K562 (cell line): ENCODE measurements at regions not wholly inside any gene's neighbourhood (a gene's known extent, or its start where the extent isn't known, plus 50 kb on each side); places are given as distances from the start of the nearest gene placed in this dataset.
A peak's percentile ranks its signal among the peaks of the same experiment; 100 is the strongest.

Experiments
- ATAC-seq: fragments of 200-7000 bp; cut with Tn5 transposase; 3 replicates; pipeline ENCODE4 v1.9.1; 2020; ENCODE audit warnings: moderate library complexity
- BruUV-seq: library from RNA; stranded (reverse); fragments of 400-500 nt; replicated peaks from 2 replicates; lab custom pipeline; 2021; lab: Mats Ljungman, UMichigan
- CTCF ChIA-PET: fragments of 300-600 bp; formaldehyde crosslinking; extraction: SDS; loops from one replicate; lab custom pipeline; 2021; ENCODE audit warnings: low intra/inter-chr PET ratio; lab: Yijun Ruan, JAX
- POLR2A ChIA-PET: fragments of 300-600, 350-650 bp; sonication (Branson Sonifier 250); formaldehyde crosslinking; extraction: SDS; loops from one replicate; lab custom pipeline; 2021; ENCODE audit warnings: antibody characterized with exemption, inconsistent platforms; lab: Yijun Ruan, JAX
- DNase-seq, 4 experiments: peaks; one replicate each; pipeline versions ENCODE4 v3.0.0 to v3.0.0-alpha.2; 2011 to 2018; ENCODE audit warnings: low spot score in 3 of 4, mixed read lengths in 3 of 4; ENCODE audit errors: extremely low read depth in 1 of 4
- FAIRE-seq: peaks from 2 replicates; lab custom pipeline; 2011; peaks lifted over from hg19 to GRCh38; lab: Jason Lieb, UNC
- H2AFZ ChIP-seq: 2 replicates; pipeline ENCODE4 v1.6.0; 2011; ENCODE audit warnings: low read depth, low read length, control low read depth, inconsistent platforms
- H3K27ac ChIP-seq: fragments of 200-600 bp; 3 replicates; pipeline ENCODE4 v1.8.0; 2011; ENCODE audit warnings: low read depth, mild to moderate bottlenecking, control low read depth, inconsistent platforms, low read length, moderate library complexity, mixed read lengths; ENCODE audit errors: extremely low read depth
- H3K27me3 ChIP-seq, 2 experiments: fragments of 300-600 bp in 1 of 2; 2 replicates in 1 of 2; 3 replicates in 1 of 2; pipeline versions ENCODE4 v1.6.0 to v1.8.0; 2011; ENCODE audit warnings: inconsistent platforms in 2 of 2, low read length in 2 of 2, mild to moderate bottlenecking in 1 of 2, mixed read lengths in 1 of 2, moderate library complexity in 1 of 2; ENCODE audit not compliant: control insufficient read depth in 2 of 2, insufficient read depth in 2 of 2
- H3K36me3 ChIP-seq: fragments of 300-600 bp; 3 replicates; pipeline ENCODE4 v1.8.0; 2011; ENCODE audit warnings: mild to moderate bottlenecking, low read length, inconsistent platforms; ENCODE audit not compliant: control insufficient read depth, insufficient read depth
- H3K4me1 ChIP-seq, 2 experiments: fragments of 200-600 bp in 1 of 2; replicated peaks in 1 of 2; 2 replicates in 1 of 2; 3 replicates in 1 of 2; pipeline versions ENCODE4 v1.5.1 to v1.8.0; 2011; ENCODE audit warnings: inconsistent platforms in 2 of 2, low read length in 2 of 2, mild to moderate bottlenecking in 1 of 2, mixed read lengths in 1 of 2, moderate library complexity in 1 of 2; ENCODE audit not compliant: control insufficient read depth in 2 of 2, insufficient read depth in 2 of 2
- H3K4me2 ChIP-seq: 2 replicates; pipeline ENCODE4 v1.6.1; 2011; ENCODE audit warnings: low read length, control low read depth, inconsistent platforms, mixed read lengths; ENCODE audit not compliant: insufficient read depth
- H3K4me3 ChIP-seq: fragments of 200-600 bp; sonication (generic), shearing (Covaris generic); 2 replicates; pipeline ENCODE4 v1.5.1; 2016; ENCODE audit warnings: control low read depth, inconsistent platforms
- H3K79me2 ChIP-seq: fragments of 200-600 bp; 3 replicates; pipeline ENCODE4 v1.8.0; 2011; ENCODE audit warnings: low read length, inconsistent platforms; ENCODE audit not compliant: control insufficient read depth, insufficient read depth
- H3K9ac ChIP-seq, 2 experiments: 2 replicates each; pipeline versions ENCODE4 v1.6.0 to v1.6.1; 2011; ENCODE audit warnings: low read depth in 2 of 2, low read length in 2 of 2, control low read depth in 1 of 2, inconsistent platforms in 1 of 2, mild to moderate bottlenecking in 1 of 2, mixed read lengths in 1 of 2; ENCODE audit not compliant: insufficient read depth in 1 of 2
- H3K9me1 ChIP-seq: one replicate; pipeline ENCODE4 v1.6.0; 2011; ENCODE audit warnings: inconsistent platforms, mild to moderate bottlenecking, low read length, moderate library complexity; ENCODE audit not compliant: control insufficient read depth, insufficient read depth
- H3K9me3 ChIP-seq: replicated peaks from 2 replicates; pipeline ENCODE4 v1.5.1; 2011; ENCODE audit warnings: low read depth, low read length, inconsistent platforms; ENCODE audit not compliant: control insufficient read depth, insufficient read depth
- H4K20me1 ChIP-seq: replicated peaks from 2 replicates; pipeline ENCODE4 v1.6.1; 2011; ENCODE audit warnings: low read length, inconsistent platforms, mixed read lengths; ENCODE audit not compliant: control insufficient read depth, insufficient read depth
- C11orf30 ChIP-seq: fragments of 450-650 bp; IDR thresholded peaks from 2 replicates; pipeline ENCODE4 v1.6.1; 2016; ENCODE audit warnings: low read depth, mild to moderate bottlenecking
- CBX1 ChIP-seq: sonication (generic); IDR thresholded peaks from 2 replicates; pipeline ENCODE4 v1.6.1; 2016; ENCODE audit warnings: antibody characterized with exemption, low read depth, mild to moderate bottlenecking
- DIDO1 ChIP-seq: fragments of 450-650 bp; IDR thresholded peaks from 2 replicates; pipeline ENCODE4 v1.6.1; 2016; ENCODE audit warnings: low read depth, missing biosample characterization, missing genetic modification characterization
- HDAC8 ChIP-seq: fragments of 450-650 bp; IDR thresholded peaks from 2 replicates; pipeline ENCODE4 v1.6.1; 2016; ENCODE audit warnings: mild to moderate bottlenecking, missing genetic modification characterization, moderate library complexity, missing compliant biosample characterization
- JUNB ChIP-seq: fragments of 450-650 bp; formaldehyde crosslinking; conservative IDR thresholded peaks from 2 replicates; pipeline ENCODE4 v1.4.0; 2020; ENCODE audit warnings: mild to moderate bottlenecking
- POLR3G ChIP-seq: IDR thresholded peaks from 2 replicates; pipeline ENCODE4 v1.6.1; 2011; ENCODE audit not compliant: insufficient read length, insufficient replicate concordance; ENCODE audit errors: extremely low read depth
- PPARD ChIP-seq: fragments of 250-450 bp; sonication (Bioruptor Pico); IDR thresholded peaks from 2 replicates; pipeline ENCODE4 v1.8.0; 2022; ENCODE audit warnings: inconsistent platforms, mild to moderate bottlenecking, moderate library complexity
- RBM17 ChIP-seq: fragments of 200-400 bp; formaldehyde crosslinking; IDR thresholded peaks from 2 replicates; pipeline ENCODE4 v1.6.1; 2017; ENCODE audit warnings: low read depth, mild to moderate bottlenecking, low read length, borderline replicate concordance
- SETDB1 ChIP-seq: IDR thresholded peaks from one replicate; pipeline ENCODE4 v1.6.1; 2012; ENCODE audit warnings: low read length, control low read depth, inconsistent platforms
- SMAD1 ChIP-seq: fragments of 150-350 bp; IDR thresholded peaks from 2 replicates; pipeline ENCODE4 v1.6.1; 2014; ENCODE audit warnings: low read length, low read depth; ENCODE audit not compliant: partially characterized antibody
- SNRNP70 ChIP-seq: fragments of 200-400 bp; formaldehyde crosslinking; optimal IDR thresholded peaks from 2 replicates; pipeline ENCODE3; 2017; ENCODE audit warnings: low read depth, low read length
- VEZF1 ChIP-seq: fragments of 200-800 bp; sonication (Bioruptor generic); IDR thresholded peaks from 2 replicates; pipeline ENCODE4 v1.6.1; 2017; ENCODE audit warnings: missing genetic modification characterization, missing compliant biosample characterization
- ZEB2 ChIP-seq: fragments of 450-650 bp; IDR thresholded peaks from 2 replicates; pipeline ENCODE4 v1.6.1; 2016
- ZNF282 ChIP-seq: sonication (generic); formaldehyde crosslinking; IDR thresholded peaks from 2 replicates; pipeline ENCODE4 v1.8.1; 2023; ENCODE audit warnings: missing genetic modification reagents
- ZNF316 ChIP-seq: fragments of 450-650 bp; IDR thresholded peaks from 2 replicates; pipeline ENCODE4 v1.6.1; 2016
- ZNF551 ChIP-seq: fragments of 250-450 bp; sonication (Bioruptor Pico); IDR thresholded peaks from 2 replicates; pipeline ENCODE4 v1.5.0; 2021; ENCODE audit warnings: mild to moderate bottlenecking, moderate library complexity
- ZSCAN29 ChIP-seq: fragments of 450-650 bp; IDR thresholded peaks from 2 replicates; pipeline ENCODE4 v1.6.1; 2017
- WGBS: fragments of 100-300 bp; shearing (Covaris generic); methylation state at CpG from one replicate; pipeline ENCODE4 v1.1.6; 2016; ENCODE audit warnings: low coverage, mixed read lengths; ENCODE audit not compliant: insufficient coverage; ENCODE audit errors: missing lambda C conversion rate; 5-methylcytosine and 5-hydroxymethylcytosine counted together
- in situ Hi-C: fragments of 300-500 bp; cut with MboI; formaldehyde crosslinking; loops from 4 replicates; pipeline ENCODE4 v1.15.0; 2018; ENCODE audit warnings: inconsistent platforms, mixed read lengths
- intact Hi-C: fragments of 100-400 bp; cut with micrococcal nuclease; formaldehyde crosslinking; loops from 2 replicates; pipeline ENCODE4 v1.14.2; 2022
- TF ChIP-seq, protein P1 (sequence below): fragments of 450-650 bp; formaldehyde crosslinking; IDR thresholded peaks from 2 replicates; pipeline ENCODE4 v1.4.0; 2020; ENCODE audit warnings: mild to moderate bottlenecking

GRCh38 chr1:67935560-67935959, 102.3 kb upstream of the GNG12 start:
- Histone ChIP-seq H3K27ac (no peak overlapping the region), H3K4me3 (no peak overlapping the region), H3K79me2 (no peaks in the 10 kb centered on the region), H3K9me3 (no peaks in the 10 kb centered on the region), H3K4me2 (no peak overlapping the region), H2AFZ (no peak overlapping the region), H3K4me1 (no peaks in the 10 kb centered on the region; a peak in 1 of 5 replicates), H3K9me1 (no peaks in the 10 kb centered on the region), H4K20me1 (no peaks in the 10 kb centered on the region), H3K36me3 (no peaks in the 10 kb centered on the region), H3K27me3 (no peaks in the 10 kb centered on the region), H3K9ac (no peak overlapping the region)
- TF ChIP-seq SNRNP70 (no peak), ZNF551 (CRISPR knock-in tag) (no peak), JUNB (CRISPR knock-in tag) (no peak), ZEB2 (no peak), CBX1 (no peak), POLR3G (no peak)
- ATAC-seq: no peak
- in situ Hi-C loops (no loop called here), intact Hi-C loops (no loop called here)
- 19% methylated on average over 1 of the region's 1 CpG for WGBS
- no peak for DNase-seq
- CTCF ChIA-PET: no interaction called here
- BruUV-seq: no TSS peak
- POLR2A ChIA-PET: interaction anchor here (1.2 to 1.5 kb wide), 2 partner anchors 14 to 16 kb away, joined by 3 to 4 read pairs; no protein-coding TSS in a partner anchor
- FAIRE-seq: no peak

DNA sequence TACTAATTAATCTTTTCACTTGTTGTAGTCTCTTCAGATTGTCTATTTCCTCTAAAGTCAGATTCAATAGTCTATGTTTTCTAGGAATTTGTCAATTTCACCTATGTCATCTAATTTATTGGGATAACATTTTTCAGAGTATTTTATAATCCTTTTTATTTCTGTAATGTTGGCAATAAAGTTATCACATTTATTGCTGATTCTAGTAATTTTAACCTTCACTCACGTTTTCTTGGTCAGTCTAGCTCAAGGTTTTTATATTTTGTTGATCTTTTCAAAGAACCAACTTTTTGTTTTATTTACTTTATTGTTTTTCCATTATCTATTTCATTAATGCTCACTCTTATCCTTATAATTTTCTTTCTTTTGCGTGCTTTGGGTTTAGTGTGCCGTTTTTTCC, 97.9 kb upstream of the GNG12 start:
- Histone ChIP-seq H3K36me3 (no peaks in the 10 kb centered on the region), H3K79me2 (no peaks in the 10 kb centered on the region), H3K9me3 (no peaks in the 10 kb centered on the region), H2AFZ (no peak overlapping the region), H3K4me1 (peaks cover 0 to 4% of the 10 kb centered on the region in 2 experiments; a peak in 1 of 5 replicates), H3K4me2 (no peak overlapping the region), H3K27ac (no peak overlapping the region), H3K27me3 (no peaks in the 10 kb centered on the region), H4K20me1 (no peaks in the 10 kb centered on the region), H3K9ac (no peak overlapping the region), H3K4me3 (no peak overlapping the region), H3K9me1 (no peaks in the 10 kb centered on the region)
- DNase-seq (no peak), ATAC-seq (no peak), FAIRE-seq (no peak)
- POLR2A ChIA-PET: interaction anchor here (0.6 kb wide), 1 partner anchor 396 kb away, joined by 4 read pairs; no protein-coding TSS in a partner anchor
- CTCF ChIA-PET: no interaction called here
- 18% methylated on average over 3 of the region's 3 CpGs for WGBS
- BruUV-seq: no TSS peak
- intact Hi-C loops: no loop called here
- in situ Hi-C loops: no loop called here
- TF ChIP-seq DIDO1 (no peak), SETDB1 (no peak), SMAD1 (no peak), VEZF1 (CRISPR knock-in tag) (no peak), ZNF316 (peak; percentile 81), ZNF282 (no peak), RBM17 (no peak), ZSCAN29 (no peak), C11orf30 (peak; percentile 69), PPARD (CRISPR knock-in tag) (no peak), HDAC8 (no peak)
- TF ChIP-seq, protein P1, sequence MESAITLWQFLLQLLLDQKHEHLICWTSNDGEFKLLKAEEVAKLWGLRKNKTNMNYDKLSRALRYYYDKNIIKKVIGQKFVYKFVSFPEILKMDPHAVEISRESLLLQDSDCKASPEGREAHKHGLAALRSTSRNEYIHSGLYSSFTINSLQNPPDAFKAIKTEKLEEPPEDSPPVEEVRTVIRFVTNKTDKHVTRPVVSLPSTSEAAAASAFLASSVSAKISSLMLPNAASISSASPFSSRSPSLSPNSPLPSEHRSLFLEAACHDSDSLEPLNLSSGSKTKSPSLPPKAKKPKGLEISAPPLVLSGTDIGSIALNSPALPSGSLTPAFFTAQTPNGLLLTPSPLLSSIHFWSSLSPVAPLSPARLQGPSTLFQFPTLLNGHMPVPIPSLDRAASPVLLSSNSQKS (CRISPR knock-in tag): no peak
